NCI-H2107 treated with DMSO at 0.1 percent for 48 hours (cell line): ENCODE measurements at regions not wholly inside any gene's neighbourhood (a gene's known extent, or its start where the extent isn't known, plus 50 kb on each side); places are given as distances from the start of the nearest gene placed in this dataset.
"Not testable (repeated sequence)": the region's sequence is repeated elsewhere in the genome, so short reads cannot be mapped to it uniquely, and the experiment has no call there.

ENCODE experiments used
- DNase-seq: peaks from one replicate; lab custom pipeline; 2025; ENCODE audit not compliant: unreplicated experiment; lab: John Stamatoyannopoulos, UW

DNA sequence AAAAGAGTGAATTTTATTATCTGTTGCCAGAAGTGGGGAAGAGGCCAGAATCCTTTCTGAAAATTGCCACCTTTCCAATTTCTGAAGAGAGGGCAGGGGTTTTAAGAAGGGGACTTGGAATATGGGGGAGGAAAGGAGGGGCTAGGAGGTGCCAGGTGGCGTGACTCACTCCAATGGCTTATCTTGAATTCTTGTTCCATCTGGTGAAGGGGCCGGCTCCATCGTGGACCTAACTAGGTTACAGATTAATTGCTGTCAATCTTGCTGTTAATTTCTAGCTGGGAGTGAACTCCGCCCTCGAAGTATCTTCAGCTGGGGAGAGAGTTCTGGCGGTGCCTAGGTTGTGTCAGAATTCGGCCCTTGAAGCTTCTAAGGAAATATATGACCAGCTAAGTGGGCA is 138.7 kb downstream of the YTHDC2 start:
- DNase-seq: no peak

DNA sequence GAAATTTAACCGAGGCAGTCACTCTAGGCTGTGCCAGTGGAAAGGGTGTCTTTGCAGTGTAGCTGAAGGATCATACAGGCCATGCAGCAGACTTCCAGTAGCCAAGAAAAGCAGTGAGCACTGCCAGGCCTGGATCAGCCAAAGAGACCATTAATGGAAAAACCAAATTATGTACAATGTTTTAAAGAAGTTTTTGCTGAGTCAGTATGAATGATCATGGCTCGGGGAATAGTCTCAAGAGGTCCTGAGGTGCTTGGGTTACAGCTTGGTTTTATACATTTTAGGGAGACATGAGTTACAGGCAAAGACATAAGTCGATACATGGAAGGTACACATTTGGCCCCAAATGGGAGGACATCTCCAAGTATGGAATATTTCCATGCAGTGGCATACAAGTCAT is 141.3 kb downstream of the YTHDC2 start:
- no peak for DNase-seq

DNA sequence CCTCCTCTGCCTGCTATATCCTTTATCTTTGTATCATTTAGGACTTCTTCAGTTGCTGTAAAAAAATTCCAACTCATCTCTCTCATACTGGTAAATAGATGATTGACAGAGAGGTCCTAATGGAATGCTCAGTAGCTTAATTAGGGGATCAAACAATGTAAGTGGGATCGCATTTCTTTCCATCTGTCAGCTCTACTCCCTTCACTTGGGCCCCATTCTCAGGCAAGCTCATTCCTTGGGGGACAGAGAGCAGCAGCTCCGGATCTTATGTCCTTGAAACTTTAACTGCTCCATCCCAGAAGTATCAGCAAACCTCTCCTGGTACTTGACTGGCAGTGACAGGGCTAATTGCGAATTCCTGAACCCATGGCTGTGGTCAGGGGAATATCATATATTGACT is 146.7 kb downstream of the YTHDC2 start:
- no peak for DNase-seq

DNA sequence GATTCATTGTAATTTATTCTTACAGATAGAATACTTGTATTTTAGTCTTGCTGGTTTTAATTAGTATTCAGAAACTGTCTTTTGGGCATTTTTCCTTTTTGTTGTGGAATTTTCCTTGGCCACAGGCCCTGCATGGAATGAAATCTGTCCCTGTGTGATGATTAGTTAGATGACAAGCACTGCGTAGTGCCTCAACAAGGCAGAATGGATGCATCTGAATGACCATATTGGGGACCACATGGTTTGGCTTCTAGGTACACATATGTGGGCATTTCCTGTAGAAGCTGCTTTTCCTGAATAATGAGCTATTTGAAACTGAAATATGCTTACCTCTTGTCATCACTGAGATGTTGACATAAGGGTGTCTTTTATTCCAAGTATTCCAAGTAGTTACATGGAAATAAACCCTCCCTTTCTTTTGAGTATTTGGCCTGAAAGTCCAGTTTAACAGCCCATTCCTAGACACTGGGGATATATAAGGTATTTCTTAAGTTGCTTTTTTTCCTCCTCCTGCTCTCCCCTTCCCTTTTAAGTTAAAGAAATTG is 147.3 kb downstream of the YTHDC2 start:
- DNase-seq: no peak

- no peak for DNase-seq
These were observed 150.5 kb downstream of the YTHDC2 start for GRCh38 chr5:113663879-113664541.

- no peak for DNase-seq
These were observed 159.5 kb downstream of the YTHDC2 start for GRCh38 chr5:113673041-113673440.

DNA sequence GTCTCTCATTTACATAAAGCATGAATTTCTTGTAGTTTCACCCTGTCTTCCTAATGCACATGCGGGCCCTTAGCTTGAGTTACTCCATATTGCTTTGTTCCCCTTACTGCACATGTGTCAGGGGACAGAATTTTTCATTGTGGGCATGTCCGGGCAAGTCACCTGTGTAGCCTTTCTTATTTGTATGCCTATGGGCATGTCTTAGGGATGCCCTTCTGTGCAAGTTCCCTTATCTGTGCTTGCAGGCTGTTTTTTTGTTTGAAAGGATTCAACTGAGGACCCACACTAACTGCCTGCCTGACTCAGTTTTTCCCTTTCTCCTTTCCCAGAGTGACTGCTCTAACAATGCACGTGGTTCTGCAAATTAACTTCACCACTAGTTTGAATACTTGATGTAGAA is 161.7 kb downstream of the YTHDC2 start:
- no peak for DNase-seq

DNA sequence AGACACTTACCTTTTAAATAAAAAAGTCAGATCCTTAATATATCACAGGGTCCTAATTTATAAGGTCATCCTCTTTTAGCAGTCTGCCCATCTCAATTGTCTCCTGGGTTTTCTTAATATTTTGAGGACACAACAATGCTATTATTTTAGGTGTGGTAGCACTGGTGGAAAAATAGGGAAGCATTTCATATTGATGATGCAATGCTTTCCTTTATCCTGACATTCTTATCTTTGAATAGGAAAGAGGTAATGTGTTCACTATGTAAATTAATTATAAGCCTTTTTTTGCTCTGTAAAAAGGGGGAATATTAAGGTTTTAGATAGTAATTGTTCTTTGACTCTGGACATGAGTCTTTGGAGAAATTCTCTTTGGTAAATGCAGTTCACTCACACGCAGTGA is 164.7 kb downstream of the YTHDC2 start:
- no peak for DNase-seq

GRCh38 chr5:113678924-113679575 is 165.6 kb downstream of the YTHDC2 start:
- DNase-seq: no peak

DNA sequence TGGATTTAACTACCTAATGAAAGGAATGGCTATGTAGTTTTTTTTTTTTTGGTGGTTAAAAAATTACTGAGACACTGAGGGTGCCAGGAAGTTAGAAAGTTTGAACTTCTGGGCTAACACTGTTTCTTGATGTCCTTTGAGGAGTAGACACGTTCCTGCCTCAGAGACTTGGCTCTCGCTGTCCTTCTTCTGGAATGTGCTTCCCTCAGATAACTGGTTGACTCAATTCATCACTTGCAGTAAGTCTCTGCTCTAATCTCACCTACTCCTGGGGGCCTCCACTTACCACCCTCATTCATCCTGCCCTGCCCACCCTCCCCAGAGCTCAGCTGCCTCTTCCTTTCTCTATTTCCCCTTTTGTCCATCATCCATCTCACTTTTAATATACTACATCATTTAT is 167.0 kb downstream of the YTHDC2 start:
- DNase-seq: no peak

DNA sequence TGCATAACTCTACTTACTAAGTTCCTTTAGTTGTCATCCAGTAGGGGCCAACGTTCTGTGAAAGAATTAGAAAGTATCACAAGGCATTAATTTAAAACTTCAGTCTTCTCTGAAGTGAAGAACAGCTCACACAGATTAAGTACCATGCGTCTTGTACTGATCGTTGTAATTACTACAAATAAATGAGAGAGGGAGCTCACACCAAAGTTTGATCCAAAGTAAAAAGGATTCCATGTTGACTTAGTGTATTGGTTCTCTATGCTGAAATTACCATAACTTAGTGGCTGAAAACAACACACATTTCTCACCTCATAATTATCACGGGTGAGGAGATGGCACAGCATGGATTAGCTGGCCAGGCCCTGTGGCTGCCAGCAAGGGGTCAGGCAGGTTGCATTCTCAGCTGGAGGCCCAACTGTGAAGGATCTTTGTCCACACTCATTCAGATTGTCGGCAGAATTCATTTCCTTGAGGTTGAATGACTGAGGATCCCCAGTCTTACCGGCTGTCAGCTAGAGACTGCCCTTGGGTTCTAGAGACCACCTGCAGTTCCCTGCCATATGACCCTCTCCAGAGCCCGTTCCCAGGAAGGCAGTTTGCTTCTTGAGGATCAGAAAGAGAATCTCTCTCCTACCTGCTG is 169.1 kb downstream of the YTHDC2 start:
- no peak for DNase-seq

GRCh38 chr5:113683211-113683610 is 169.7 kb downstream of the YTHDC2 start:
- DNase-seq: no peak

DNA sequence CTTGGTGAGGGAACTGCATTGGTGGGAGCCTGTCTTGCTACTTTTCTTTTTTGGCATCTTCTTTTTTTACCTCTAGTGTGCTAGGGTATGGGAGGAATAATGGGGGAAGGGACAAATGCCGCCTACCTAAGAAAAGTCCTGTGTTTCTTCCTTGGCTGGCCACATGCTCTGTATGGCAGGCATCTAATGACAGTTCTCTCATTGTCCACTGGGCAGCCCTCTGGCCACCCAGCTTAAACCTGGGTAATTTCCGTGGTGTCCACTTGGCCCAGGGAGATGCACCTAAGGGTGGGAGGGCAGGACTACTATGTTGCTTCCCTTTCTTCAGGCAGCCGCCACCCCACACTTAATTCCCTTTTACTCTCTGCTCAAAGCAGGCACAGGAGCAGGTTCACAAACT is 173.1 kb downstream of the YTHDC2 start:
- no peak for DNase-seq

- no peak for DNase-seq
These were observed 176.2 kb downstream of the YTHDC2 start for GRCh38 chr5:113689647-113690046.

GRCh38 chr5:113692466-113692865 is 179.0 kb downstream of the YTHDC2 start:
- no peak for DNase-seq

- DNase-seq: no peak
These were observed 179.5 kb downstream of the YTHDC2 start for GRCh38 chr5:113692891-113693457.

- no peak for DNase-seq
These were observed 180.2 kb downstream of the YTHDC2 start for GRCh38 chr5:113693701-113694100.

DNA sequence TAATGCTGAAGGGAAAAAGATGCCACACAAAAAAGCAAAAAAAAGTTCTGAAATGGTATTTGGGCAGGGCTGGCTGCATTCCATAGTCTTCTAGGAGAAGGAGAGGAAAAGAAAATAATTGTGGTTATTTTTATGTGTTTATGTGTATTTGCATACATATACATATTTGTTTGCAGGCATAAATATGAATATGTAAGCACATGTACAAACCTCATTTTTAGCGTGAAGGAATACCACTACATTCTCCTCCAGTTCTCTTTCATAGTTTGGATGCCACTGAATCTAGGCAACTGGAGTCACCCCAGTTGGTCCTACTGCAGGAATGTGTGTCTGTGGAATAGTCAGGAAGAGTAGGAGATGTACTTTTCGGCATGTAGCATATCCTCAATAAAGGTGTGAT is 181.1 kb downstream of the YTHDC2 start:
- DNase-seq: no peak

GRCh38 chr5:113703266-113703665 is 189.8 kb downstream of the YTHDC2 start:
- DNase-seq: no peak

- no peak for DNase-seq
These were observed 192.2 kb downstream of the YTHDC2 start for GRCh38 chr5:113705657-113706056.

DNA sequence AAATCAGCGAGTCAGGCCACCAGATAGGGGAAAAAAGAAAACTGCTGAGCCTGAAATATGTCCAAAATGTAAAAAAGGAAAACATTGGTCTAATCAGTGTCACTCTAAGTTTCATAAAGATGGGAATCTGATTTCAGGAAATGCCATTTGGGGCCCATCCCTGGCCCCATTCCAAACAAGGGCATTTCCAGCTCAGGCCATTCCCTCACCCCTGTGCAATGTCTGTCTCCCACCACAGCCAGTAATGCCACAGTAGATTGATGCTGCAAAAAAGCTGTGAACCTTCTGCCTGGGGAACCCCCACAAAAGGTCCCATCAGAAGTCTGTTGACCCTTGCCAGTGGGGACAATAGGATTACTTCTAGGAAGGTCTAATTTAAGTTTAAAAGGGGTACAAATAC is 199.6 kb downstream of the YTHDC2 start:
- DNase-seq: no peak

DNA sequence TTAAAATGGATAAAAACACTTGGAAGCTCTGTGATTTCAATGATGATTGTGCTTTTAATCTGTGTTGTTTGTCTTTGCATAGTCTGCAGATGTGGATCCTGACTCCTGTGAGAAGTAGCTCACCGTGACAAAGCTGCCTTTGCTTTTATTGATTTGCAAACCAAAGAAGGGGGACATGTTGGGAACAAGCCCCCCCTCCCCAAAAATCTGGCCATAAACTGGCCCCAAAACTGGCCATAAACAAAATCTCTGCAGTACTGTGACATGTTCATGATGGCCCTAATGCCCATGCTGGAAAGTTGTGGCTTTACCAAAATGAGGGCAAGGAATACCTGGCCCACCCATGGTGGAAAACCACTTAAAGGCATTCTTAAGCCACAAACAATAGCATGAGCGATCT is 202.4 kb downstream of the YTHDC2 start:
- not testable (repeated sequence) for DNase-seq
